ENCODE measurements at regions not wholly inside any gene's neighbourhood (a gene's known extent, or its start where the extent isn't known, plus 50 kb on each side); places are given as distances from the start of the nearest gene placed in this dataset.
"Not testable (repeated sequence)": the region's sequence is repeated elsewhere in the genome, so short reads cannot be mapped to it uniquely, and the experiment has no call there.

DNA sequence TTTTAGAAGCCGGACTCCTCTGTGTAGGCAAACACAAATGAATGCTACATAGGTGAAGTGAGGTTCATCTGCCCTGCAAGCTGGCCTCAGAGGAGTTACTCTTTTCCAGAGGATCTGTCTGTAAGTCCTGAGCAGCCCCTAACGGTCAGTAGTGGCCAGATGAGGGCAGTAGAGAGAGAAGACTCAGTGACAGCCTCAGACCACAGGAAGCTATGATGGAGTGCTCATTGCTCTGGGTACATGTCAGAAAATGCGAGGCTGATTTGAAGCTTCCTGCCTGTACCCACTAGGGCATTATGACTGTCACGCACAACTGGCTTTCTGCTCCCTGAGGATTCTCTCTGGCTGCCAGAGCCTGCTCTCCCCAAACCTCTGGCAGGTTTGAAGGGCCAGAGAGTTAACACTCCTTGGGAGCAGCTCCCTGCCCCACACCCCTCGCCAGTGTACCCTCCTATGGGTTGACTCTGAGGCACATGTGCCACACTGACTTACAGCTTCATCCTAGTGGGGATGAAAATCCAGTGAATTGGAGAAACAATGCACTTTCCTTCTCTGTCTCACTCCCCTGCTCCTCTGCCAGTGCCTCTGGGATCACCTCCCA lies 141.5 kb downstream of the GABRG2 start:
- peak; percentile 30 for DNase-seq

DNA sequence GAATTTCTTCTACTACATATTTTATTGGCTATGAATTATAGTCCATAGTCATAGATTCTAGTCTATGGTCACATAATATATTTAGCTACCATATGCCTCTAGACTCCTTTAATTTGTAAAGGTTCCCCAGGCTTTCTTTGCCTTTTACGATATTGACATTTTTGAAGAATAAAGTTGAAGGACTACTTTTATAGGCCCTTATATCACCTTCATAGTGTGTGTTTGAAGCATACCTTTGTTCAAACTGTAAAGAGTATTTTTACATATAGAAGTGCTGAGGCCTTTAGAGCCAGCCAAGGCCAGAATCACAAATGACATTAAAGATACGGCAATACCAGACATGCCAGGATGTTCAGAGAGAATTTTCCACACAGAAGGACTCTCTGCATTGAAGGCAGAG lies 147.0 kb downstream of the GABRG2 start:
- DNase-seq, result no peak

DNA sequence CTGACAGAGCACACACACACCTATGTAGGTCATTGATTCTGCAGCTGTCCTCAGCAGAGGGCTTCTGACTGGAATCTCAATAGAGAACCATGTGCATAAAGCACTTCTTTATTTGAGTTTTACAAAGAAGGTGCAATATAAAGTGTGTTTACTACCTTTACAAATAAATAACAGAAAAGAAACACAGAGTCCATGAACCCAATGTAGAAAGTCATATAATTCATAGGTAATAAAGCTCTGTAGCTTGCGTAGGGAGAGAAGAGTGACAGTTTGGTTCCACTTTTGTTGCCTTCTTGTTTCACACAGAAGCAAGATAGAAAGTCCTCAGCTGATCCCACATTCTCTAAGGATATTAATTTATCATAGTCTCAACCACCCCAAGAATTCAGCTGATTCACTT lies 149.5 kb downstream of the GABRG2 start:
- DNase-seq, result no peak

DNA sequence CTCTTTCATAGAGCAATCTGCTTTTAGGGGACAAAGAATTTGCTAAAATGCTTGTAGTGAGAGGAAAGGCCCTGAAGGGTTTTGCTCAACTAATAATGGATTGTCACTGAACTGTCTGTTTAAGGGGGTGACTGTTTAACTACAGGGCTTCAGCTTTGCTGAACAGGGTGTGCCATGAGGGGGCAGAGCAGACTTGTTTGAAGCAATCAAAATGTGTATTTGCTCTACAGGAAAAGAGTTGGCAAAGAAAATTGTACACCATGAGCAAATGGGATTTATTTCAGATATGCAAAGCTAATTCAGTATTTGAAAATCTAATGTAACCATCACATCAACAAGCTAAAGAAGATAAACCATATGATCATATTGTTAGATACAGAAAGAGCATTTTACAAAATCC lies 154.3 kb downstream of the GABRG2 start:
- DNase-seq, result no peak

DNA sequence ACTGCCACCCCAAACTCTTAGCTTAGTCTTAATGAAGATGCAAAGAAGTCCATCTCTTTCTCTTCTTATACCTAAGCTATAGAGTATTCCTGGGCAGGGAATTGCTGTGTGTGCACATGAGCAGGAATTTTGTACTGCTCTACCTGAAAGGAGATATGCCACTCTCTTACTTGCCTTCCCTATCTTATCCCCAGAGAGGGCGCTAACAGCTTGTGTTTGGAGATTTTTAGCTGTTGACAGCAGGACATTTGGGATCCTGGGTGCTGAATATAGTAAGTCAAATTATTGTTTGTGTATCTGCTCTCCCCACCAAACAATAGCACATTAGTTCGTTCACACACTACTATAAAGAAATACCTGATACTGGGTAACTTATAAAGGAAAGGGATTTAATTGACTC lies 159.5 kb downstream of the GABRG2 start:
- no peak for DNase-seq

DNA sequence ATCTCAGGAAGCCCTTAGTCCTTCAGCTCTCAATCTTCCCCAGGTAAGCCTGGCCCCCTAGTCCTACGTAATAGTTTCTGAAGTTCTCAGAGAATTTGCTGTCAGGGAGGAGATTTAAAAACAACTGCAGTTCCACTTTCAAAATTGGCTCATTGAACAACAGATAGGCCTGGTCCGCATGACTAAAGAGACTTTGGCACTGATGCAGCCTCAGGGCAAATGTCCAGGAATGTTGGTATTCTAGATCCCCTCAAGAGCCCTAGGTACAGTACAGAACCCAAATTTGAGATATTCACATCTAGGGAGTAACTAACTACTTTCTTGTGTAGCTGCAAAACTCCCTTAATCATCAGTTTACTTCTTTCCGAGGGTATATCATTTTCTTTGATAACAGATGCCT lies 162.8 kb downstream of the GABRG2 start:
- DNase-seq, result no peak

DNA sequence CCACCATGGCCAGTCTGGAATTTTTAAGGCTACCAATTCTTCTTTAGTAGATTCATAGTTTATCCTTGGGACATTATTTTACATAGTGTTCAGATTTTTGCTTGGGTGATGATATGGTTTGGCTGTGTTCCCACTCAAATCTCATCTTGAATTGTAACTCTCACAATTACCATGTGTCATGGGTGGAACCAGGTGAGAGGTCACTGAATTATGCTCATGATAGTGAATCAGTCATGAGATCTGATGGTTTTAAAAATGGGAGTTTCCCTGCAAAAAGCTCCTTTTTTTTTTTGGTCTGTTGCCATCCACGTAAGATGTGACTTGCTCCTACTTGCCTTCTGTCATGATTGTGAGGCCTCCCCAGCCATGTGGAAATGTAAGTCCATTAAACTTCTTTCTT lies 163.9 kb downstream of the GABRG2 start:
- DNase-seq, result no peak

DNA sequence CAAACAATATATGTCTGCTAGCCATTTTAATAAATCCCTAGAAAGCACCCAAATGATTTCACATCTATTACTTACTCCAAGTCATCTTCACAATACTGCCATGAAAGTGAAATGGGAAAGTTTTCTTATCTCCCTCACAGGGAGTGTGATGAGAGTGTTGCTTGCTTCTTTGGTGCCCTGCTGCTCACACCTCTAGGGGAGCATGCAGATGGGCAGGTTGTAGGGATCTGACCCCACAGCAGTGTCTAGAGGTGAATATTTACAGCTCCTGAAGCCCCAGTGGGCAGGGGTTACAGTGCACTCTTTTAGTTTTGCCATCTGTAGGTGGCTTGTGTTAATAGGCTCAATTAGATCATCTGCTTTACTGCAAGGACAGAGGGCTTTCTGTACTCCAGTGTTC lies 173.2 kb downstream of the GABRG2 start:
- no peak for DNase-seq

DNA sequence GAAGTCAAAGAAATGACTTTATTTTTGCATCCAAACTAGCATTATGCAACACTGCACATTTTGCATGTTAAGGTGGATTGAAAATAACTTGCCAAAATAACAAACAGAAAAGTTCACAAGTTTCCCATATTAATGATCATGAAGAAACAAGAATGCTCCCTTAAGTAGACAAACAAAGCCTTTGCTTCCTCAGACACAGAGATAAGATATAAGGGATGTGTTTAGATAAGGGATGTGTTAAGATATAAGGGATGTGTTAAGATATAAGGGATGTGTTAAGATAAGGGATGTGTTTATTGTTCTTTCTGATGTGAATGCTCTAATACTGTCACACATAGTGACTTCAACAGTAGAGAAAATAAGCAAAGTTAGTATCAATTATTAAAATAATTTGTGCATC lies 174.8 kb downstream of the GABRG2 start:
- DNase-seq, result no peak

DNA sequence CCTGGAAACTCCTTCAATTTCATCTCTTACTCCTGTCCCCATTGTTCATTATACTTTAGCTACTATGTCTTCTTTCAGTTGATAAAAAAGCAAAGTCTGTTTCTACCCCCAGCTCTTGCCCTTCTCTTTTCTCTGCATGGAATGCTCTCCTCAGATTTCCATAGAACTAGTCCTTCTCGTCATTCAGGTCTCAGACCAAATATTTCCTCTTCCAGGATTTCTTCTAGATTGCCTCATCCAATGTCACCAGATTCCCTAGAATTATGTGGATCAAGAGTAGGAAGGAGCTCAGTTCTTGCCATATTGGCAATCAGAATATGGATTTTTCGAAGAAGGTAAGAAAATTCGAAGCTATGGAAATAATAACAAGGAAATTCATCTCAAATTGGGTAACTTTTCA lies 176.1 kb downstream of the GABRG2 start:
- no peak for DNase-seq

DNA sequence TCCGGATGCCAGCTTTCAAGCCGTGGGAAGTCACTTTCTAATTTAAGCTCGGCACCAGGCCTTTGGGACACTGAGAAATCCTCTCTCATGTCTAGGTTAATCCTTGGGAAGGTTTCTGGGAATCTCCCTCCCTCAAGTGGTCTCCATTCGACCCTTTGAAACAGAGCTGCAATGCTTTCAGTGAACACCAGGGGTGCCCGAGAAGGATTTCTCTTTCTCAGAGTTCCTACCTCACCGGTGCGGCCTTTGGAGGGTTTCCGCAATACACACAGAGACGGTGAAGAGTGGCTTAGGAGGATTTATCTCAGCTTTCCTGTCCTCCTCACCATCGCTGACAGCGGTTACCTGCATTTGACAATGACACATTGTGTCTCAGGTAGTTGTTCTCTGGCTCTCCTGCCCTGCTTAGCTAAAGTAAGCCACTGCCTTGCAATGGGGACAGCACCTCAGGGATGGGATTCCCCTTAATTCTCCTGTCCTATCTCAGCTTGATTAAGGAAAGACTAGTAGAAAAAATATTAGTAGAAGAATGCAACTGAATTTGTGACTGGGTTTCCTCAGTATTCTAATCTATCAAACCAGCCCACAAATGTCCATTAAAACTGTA lies 180.6 kb downstream of the GABRG2 start:
- no peak for DNase-seq

DNA sequence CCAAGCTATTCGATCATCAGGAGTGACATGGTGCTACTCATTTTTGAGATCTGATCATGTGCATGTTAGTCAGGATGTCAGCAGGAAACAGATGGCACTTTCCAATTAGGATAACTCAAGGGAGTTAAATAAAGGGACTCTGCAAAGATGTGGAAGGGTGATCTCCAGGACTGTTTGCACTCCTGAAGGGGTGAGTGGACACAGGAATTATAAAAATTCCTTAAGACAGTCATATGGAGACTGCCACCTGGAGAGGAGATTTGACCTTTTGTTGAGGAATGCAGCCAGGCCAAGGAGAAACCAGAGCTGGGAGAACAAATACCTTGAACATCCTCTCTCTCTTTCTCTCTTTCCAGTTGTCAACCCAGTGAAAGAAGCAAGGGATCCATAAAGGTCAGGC lies 189.1 kb downstream of the GABRG2 start:
- DNase-seq, result no peak

DNA sequence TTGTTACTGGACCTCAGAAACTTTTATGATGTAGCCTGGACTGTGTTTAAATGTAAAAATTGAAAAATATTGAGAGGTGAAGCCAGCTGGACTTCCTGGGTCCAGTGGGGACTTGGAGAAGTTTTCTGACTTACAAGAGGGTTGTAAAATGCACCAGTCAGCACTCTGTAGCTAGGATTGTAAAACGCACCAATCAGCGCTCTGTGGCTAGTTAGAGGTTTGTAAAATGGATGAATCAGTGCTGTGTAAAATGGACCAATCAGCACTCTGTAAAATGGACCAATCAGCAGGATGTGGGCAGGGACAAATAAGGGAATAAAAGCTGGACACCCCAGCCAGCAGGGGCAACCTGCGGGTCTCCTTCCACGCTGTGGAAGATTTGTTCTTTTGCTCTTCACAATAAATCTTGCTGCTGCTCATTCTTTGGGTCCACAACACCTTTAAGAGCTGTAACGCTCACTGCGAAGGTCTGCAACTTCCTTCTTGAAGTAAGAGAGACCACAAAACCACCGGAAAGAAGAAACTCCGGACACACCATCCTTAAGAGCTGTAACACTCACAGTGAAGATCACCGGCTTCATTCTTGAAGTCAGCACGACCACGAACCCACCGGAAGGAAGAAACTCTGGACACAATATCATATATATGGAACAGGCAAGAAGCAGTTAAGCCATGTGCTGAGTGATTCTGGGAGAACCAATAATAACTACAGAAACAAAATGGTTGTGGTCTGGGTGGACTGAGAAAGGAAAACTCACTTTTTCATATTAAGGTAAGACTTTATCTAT lies 201.3 kb downstream of the GABRG2 start:
- DNase-seq, result no peak

DNA sequence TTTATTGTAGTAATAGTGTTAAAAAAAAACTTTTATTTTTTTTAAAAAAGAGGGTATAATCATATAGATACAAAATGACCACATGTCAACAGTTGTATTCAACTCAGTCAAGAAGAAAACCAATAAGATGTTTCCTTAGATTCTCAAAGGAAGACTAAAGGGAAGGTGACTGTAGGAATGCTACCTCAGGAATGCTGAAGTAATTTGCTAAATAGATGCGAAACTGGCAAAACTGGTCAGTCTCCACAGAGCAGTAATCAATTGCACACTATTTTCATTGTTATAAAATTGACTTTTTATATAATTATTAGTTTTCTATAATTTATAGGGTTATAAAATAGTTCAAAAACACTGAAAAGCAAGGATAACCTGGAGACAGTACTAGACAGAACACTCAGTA lies 204.8 kb downstream of the GABRG2 start:
- DNase-seq, result no peak

DNA sequence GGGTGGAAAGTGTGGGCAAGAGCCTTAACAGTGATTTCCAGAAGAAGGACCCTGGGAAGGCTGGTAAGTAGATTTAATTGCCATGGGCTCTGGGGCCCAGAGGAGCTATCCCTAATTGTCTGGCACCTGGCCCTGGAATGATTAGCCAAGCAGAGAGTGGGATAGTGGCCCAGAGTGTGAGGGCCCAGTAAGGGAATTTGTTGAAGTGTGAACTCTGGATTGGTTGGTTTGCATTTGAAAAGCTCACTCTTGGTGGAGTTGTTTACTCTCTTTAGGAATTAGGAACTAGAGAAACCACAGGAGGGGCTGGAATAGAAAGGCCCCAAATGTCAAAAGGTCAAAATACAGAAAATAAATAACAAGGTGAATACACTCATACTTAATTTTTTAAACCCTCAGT lies 207.1 kb downstream of the GABRG2 start:
- no peak for DNase-seq

DNA sequence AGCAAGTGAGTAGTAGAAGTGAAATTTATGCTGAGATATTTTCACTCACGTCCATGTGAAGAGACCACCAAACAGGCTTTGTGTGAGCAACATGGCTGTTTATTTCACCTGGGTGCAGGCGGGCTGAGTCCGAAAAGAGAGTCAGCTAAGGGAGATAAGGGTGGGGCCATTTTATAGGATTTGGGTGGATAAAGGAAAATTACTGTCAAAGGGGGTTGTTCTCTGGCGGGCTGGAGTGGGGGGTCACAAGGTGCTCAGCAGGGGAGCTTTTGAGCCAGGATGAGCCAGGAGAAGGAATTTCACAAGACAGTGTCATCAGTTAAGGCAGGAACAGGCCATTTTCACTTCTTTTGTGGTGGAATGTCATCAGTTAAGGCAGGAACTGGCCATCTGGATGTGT lies 207.8 kb downstream of the GABRG2 start:
- not testable (repeated sequence) for DNase-seq

DNA sequence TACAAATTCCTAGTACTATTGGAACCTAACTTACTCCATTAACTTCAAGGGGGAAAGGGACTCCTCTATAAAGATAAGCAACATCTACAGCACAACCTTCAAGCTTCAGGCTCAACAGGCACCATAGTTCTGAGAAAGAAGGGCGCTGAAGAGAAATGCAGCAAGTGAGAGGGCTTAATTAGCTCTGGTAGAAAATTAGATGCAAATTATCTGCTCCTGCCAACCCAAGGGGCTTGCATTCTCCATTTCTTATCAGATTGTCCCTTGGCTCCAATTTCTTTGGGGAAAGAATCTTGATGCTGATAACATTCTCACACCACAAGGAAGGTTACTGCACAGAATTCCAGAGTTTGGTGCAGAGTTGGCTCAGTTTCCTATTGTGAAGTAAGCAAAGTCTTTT lies 214.6 kb downstream of the GABRG2 start:
- DNase-seq, result no peak

DNA sequence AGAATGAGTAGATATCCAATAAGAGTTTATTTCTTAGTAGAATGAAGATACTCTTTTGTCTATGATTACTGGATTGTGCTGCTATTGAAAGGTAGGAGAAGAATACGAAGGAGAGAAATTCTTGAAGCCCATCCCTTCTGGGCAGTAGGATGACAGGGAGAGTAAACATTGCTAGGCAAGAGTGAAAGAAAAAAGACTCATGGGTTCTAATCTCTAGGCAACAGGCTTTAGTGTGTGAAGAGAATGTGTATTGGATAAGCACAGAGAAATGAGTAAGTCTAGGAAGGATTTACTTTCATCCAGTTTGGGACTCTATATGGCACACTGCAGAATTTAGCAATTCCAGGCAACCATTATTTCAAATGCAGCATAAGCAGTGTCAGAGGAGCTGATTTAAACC lies 216.0 kb downstream of the GABRG2 start:
- DNase-seq, result no peak

DNA sequence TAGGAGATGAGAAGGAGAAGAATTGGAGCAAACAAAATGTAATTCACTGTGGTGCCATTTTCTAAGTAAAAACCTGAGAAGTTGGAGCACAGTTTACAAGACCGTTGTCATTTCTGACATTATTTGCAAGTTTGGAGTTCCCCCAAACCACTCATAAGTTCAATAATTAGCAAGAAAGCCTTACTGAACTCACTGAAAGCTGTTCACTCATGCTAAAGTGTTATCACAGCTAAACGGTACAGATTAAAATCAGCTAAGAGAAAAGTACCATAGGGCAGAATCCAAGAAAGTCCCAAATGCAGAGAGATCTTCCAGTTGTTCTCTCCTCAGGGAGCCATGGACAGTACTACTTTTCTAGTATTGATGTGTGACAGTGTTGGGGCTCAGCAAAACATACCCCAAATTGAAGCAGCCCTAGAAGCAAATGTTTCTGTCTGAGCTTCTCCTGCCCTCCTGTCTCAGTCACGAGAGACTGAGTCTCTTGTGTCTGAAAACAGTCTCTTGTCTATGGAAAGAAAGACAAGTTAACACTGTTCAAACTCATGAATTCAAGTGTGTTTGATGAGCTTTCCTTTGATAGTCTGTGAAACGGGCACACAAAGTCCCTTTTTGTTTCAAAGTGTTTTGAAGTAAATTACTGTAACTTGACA lies 221.2 kb downstream of the GABRG2 start:
- DNase-seq, result no peak

DNA sequence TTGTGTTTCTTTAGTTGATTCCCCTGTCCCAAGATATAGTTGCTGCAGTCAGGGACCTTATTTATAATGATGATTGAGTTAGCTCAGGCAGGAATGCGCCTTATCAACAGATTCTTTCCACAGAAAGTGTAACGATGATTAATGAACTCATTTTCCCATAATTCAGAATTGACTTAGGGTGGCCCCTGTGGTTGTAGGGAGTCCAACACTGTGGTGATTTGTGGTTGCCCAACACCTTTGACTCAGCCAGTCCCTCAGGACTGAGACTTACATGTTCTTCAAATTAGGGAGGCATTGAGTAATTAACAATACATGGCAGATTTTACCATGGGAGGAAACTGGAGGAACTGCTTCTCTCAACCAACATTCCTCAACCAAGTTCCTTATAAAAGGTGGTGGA lies 221.9 kb downstream of the GABRG2 start:
- no peak for DNase-seq

DNA sequence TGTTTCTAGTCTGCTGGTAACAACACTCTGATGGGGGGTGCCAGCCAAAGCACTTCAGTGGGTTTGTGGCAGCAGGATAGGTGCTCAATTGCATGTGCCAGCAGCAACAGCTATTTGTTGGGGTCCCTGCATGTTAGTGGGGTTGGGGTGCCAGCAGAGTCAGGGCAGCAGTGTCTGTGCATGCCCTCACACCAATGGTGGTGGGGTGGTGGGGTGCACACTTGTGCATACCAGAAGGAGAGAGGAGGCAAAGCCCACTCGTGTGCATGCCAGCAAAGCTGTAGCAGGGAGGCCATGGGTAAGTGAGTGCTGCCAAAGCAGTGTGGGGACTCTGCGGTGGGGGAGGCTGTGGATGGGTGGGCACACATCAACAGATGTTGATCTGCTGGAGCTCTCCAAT lies 232.2 kb downstream of the GABRG2 start:
- no peak for DNase-seq

DNA sequence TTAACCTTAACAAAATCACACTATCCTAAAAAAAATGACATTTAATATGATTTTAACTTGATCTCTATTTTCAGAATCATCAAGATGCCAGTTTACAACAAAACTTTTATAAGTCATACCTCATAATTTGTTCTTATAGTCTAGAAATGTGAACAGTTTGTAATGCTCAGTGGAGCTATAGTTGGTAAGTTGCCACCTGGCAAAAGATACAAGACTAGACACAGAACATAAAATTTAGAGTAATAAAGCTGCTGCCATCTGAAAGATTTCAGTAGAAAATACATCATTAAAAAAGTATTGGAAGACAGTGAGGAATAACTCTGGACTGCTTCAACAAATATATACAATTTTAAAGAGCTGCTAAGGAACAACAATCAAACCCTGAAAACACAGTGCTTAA lies 233.8 kb downstream of the GABRG2 start:
- no peak for DNase-seq

DNA sequence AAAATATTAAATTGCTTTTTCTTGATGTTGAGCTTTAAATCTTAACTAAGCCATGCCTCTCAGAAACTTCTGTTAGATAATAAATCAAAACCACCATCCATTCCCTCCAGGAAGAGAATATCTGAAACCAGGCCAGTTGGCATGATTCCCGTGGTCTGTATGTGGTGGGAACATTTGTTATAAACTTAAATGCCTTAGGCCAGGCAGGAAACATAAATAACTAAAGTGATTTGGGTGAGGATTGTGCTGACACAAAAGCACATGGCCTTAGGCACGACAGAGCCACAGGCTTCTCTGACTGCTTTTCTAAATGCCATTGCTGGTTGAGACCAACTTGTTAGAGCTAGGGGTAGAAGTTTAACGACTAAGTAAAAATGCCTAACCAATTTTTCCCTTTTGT lies 255.9 kb downstream of the GABRG2 start:
- DNase-seq, result peak; percentile 19

DNA sequence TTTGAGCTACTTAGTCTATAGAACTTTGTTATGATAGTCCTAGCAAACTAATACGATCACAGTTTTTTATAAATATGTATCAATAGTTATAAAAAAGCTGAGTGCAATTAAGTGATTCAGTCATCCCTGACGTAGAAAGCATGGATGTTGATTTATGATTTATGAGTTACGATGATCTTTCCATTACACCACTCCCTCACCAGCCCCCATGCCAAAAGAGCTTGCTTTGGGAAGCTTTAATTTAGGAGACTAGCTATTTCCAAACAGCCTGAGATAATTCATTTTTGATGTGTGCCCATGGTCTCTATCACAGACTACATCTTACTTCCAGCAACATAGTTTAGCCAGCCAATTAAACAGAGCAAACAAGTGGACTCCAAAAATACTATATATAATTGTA lies 256.8 kb downstream of the GABRG2 start:
- DNase-seq, result no peak
